ENCODE measurements at regions not wholly inside any gene's neighbourhood (a gene's known extent, or its start where the extent isn't known, plus 50 kb on each side); places are given as distances from the start of the nearest gene placed in this dataset.
"Not testable (repeated sequence)": the region's sequence is repeated elsewhere in the genome, so short reads cannot be mapped to it uniquely, and the experiment has no call there.

- no peak for DNase-seq
Observed at GRCh38 chr1:9466780-9467758, 72.2 kb upstream of the SLC25A33 start.

GRCh38 chr1:9469882-9470281 lies 69.4 kb upstream of the SLC25A33 start:
- not testable (repeated sequence) for DNase-seq

GRCh38 chr1:9471679-9472078 lies 67.6 kb upstream of the SLC25A33 start:
- DNase-seq: no peak

GRCh38 chr1:9472386-9473031 lies 66.8 kb upstream of the SLC25A33 start:
- DNase-seq: no peak

- DNase-seq: no peak
Observed at GRCh38 chr1:9473032-9473807, 66.0 kb upstream of the SLC25A33 start.

- no peak for DNase-seq
Observed at GRCh38 chr1:9475061-9475627, 64.1 kb upstream of the SLC25A33 start.

- DNase-seq: no peak
Observed at GRCh38 chr1:9476790-9477463, 62.3 kb upstream of the SLC25A33 start.

- DNase-seq: no peak
Observed at GRCh38 chr1:9477535-9477934, 61.7 kb upstream of the SLC25A33 start.

GRCh38 chr1:9478021-9478420 lies 61.2 kb upstream of the SLC25A33 start:
- DNase-seq: no peak

- DNase-seq: no peak
Observed at GRCh38 chr1:9481048-9481447, 58.2 kb upstream of the SLC25A33 start.

- no peak for DNase-seq
Observed at GRCh38 chr1:9482403-9482802, 56.9 kb upstream of the SLC25A33 start.

- no peak for DNase-seq
Observed at GRCh38 chr1:9482816-9483572, 56.3 kb upstream of the SLC25A33 start.

- DNase-seq: no peak
Observed at GRCh38 chr1:9486466-9487140, 52.7 kb upstream of the SLC25A33 start.

Measured in NCI-H1436 treated with DMSO at 0.1 percent for 48 hours (cell line).